Colonic mucosa (tissue), 4 donors: ENCODE measurements at regions not wholly inside any gene's neighbourhood (a gene's known extent, or its start where the extent isn't known, plus 50 kb on each side); places are given as distances from the start of the nearest gene placed in this dataset.
"Not testable (repeated sequence)": the region's sequence is repeated elsewhere in the genome, so short reads cannot be mapped to it uniquely, and the experiment has no call there.

Experiments
- DNase-seq: peaks from one replicate; pipeline ENCODE4 v3.0.0-alpha.2; 2020
- H3K27ac ChIP-seq: fragments of 200-600 bp; one replicate; pipeline ENCODE4 v1.8.0; 2021
- H3K27me3 ChIP-seq: fragments of 200-600 bp; one replicate; pipeline ENCODE4 v1.8.0; 2021
- H3K36me3 ChIP-seq: fragments of 200-600 bp; one replicate; pipeline ENCODE4 v1.8.0; 2021
- H3K4me1 ChIP-seq: fragments of 200-600 bp; one replicate; pipeline ENCODE4 v1.8.0; 2021; ENCODE audit warnings: mild to moderate bottlenecking
- H3K4me3 ChIP-seq: fragments of 200-600 bp; one replicate; pipeline ENCODE4 v1.8.0; 2021
- H3K9ac ChIP-seq, 2 donors: one replicate each; pipeline ENCODE4 v1.7.0; 2013; ENCODE audit warnings: control low read depth in 2 of 2, low read depth in 2 of 2, low read length in 2 of 2
- H3K9me3 ChIP-seq: fragments of 200-600 bp; one replicate; pipeline ENCODE4 v1.8.0; 2021
- intact Hi-C: fragments of 100-400 bp; cut with DNase I; formaldehyde crosslinking; loops from one replicate; pipeline ENCODE4 v1.14.1; 2022
- TF ChIP-seq, protein P1 (sequence below): fragments of 200-600 bp; IDR thresholded peaks from one replicate; pipeline ENCODE4 v1.8.0; 2022; ENCODE audit warnings: antibody characterized with exemption, mild to moderate bottlenecking
- donor health status: healthy.
- donor health status: DM: no; HTN: no; CAD: no.
- donor health status: DM: no; HTN: no; CAD: no.

DNA sequence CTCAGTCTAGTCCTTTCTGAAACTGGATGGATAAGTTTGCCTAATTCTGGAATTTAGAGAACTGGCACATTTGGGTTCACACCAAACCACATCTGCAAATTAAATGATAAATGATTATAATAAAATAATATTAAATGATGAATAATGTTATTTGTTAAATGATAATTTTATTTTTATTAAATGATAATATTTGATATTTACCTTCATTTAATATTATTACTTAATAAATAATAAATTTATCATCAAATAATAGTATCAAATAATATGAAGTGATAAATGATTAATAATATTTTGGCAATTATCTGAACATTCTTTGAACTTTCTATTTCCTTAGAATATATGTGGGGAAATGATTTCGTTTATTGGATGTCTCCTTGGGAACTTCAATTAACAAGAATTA lies 1604.2 kb downstream of the STIM2 start:
- Histone ChIP-seq H3K4me3 (no peak overlapping the region), H3K27ac (no peak overlapping the region), H3K27me3 (no peaks in the 10 kb centered on the region), H3K36me3 (no peaks in the 10 kb centered on the region), H3K4me1 (no peaks in the 10 kb centered on the region), H3K9ac (no peak overlapping the region), H3K9me3 (no peaks in the 10 kb centered on the region)
- intact Hi-C loops: no loop called here
- no peak for DNase-seq
- TF ChIP-seq, protein P1, sequence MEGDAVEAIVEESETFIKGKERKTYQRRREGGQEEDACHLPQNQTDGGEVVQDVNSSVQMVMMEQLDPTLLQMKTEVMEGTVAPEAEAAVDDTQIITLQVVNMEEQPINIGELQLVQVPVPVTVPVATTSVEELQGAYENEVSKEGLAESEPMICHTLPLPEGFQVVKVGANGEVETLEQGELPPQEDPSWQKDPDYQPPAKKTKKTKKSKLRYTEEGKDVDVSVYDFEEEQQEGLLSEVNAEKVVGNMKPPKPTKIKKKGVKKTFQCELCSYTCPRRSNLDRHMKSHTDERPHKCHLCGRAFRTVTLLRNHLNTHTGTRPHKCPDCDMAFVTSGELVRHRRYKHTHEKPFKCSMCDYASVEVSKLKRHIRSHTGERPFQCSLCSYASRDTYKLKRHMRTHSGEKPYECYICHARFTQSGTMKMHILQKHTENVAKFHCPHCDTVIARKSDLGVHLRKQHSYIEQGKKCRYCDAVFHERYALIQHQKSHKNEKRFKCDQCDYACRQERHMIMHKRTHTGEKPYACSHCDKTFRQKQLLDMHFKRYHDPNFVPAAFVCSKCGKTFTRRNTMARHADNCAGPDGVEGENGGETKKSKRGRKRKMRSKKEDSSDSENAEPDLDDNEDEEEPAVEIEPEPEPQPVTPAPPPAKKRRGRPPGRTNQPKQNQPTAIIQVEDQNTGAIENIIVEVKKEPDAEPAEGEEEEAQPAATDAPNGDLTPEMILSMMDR: no peak

DNA sequence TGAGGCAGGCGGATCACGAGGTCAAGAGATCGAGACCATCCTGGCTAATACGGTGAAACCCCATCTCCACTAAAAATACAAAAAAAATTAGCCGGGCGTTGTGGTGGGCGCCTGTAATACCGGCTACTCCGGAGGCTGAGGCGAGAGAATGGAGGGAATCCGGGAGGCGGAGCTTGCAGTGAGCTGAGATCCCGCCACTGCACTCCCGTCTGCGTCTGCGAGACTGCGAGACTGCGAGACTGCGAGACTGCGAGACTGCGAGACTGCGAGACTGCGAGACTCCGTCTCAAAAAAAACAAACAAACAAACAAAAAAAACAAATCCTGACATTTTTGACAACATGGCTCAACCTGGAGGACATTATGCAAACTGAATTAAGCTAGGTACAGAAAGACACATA lies 1606.2 kb downstream of the STIM2 start:
- H3K9me3 ChIP-seq, DNase-seq, intact Hi-C loops, H3K4me1 ChIP-seq, H3K27me3 ChIP-seq, H3K36me3 ChIP-seq, H3K9ac ChIP-seq, H3K4me3 ChIP-seq, H3K27ac ChIP-seq: not testable (repeated sequence)

GRCh38 chr4:28469387-28469786 lies 1608.7 kb downstream of the STIM2 start:
- no peak overlapping the region for H3K4me3 ChIP-seq
- no peak overlapping the region for H3K27ac ChIP-seq
- no peak overlapping the region for H3K9ac ChIP-seq
- H3K4me1 ChIP-seq: no peaks in the 10 kb centered on the region
- intact Hi-C loops: no loop called here
- DNase-seq: no peak
- TF ChIP-seq, protein P1: no peak
- H3K36me3 ChIP-seq: no peaks in the 10 kb centered on the region
- no peaks in the 10 kb centered on the region for H3K9me3 ChIP-seq
- no peaks in the 10 kb centered on the region for H3K27me3 ChIP-seq

GRCh38 chr4:28469886-28470285 lies 1609.2 kb downstream of the STIM2 start:
- Histone ChIP-seq H3K4me3 (no peak overlapping the region), H3K9me3 (no peaks in the 10 kb centered on the region), H3K36me3 (no peaks in the 10 kb centered on the region), H3K4me1 (no peaks in the 10 kb centered on the region), H3K27me3 (no peaks in the 10 kb centered on the region), H3K9ac (no peak overlapping the region), H3K27ac (no peak overlapping the region)
- no peak for DNase-seq
- intact Hi-C loops: no loop called here
- TF ChIP-seq, protein P1: no peak

DNA sequence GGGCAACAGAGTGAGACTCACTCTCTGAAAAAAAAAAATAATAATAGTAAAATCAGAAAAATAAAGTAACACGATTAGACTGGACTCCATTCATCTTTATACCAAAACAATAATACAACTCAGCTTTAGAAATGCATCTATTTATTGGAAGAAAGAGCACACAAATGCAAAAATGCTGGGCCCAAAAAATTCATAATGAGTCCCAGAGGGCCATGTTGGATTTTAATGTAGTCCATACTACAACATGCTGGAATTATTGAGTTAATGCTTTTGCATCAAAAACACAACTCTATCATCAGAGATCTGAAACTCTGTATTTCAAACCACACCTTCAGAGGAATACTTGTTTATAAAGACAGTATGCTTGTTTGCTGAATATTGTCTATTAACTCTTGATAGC lies 1614.7 kb downstream of the STIM2 start:
- no peak for DNase-seq
- intact Hi-C loops: no loop called here
- Histone ChIP-seq H3K36me3 (no peaks in the 10 kb centered on the region), H3K9me3 (no peaks in the 10 kb centered on the region), H3K4me1 (no peaks in the 10 kb centered on the region), H3K27ac (no peak overlapping the region), H3K9ac (no peak overlapping the region), H3K27me3 (no peaks in the 10 kb centered on the region), H3K4me3 (no peak overlapping the region)
- TF ChIP-seq, protein P1: no peak

- Histone ChIP-seq H3K27ac (no peak overlapping the region), H3K4me3 (no peak overlapping the region), H3K27me3 (no peaks in the 10 kb centered on the region), H3K9ac (no peak overlapping the region), H3K9me3 (no peaks in the 10 kb centered on the region), H3K36me3 (no peaks in the 10 kb centered on the region), H3K4me1 (no peaks in the 10 kb centered on the region)
- intact Hi-C loops: no loop called here
- DNase-seq: no peak
- TF ChIP-seq, protein P1: no peak
Measured at GRCh38 chr4:28479666-28480065, 1619.0 kb downstream of the STIM2 start.
